ENCODE measurements at regions not wholly inside any gene's neighbourhood (a gene's known extent, or its start where the extent isn't known, plus 50 kb on each side); places are given as distances from the start of the nearest gene placed in this dataset.
"Not testable (repeated sequence)": the region's sequence is repeated elsewhere in the genome, so short reads cannot be mapped to it uniquely, and the experiment has no call there.

DNA sequence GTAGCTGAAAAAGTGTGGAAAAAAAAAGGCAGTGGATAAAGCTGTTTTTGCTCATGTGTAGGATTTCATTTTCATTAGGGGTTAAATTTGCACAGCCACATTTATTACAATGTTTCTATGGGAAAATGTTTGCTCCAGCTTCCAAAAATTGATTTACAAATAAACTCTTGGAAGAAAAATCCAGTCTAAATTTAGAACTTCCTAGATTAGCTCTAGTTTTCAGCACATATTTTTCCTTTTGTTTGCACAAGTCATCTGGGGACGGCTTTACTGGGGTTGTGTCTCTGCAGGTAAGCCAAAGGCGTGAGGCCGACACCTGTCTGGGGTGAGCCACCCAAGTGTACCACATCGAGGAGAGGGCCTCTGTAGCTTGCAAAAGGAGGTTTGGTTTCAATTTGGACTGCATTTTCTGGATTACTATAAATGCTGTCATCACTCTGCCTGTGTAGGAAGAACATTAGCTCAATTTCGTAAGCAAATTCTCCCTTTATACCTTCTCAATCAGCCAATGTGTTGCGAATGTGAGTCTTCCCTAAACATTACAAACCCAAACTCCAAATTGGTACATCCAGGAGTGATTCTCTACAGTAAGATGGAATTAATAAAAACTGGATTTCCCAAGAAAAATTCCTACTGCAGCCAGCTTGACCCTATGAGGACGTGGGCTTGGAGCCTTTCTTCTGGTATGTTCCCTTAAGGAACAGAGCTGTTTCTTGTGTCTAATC, 89.5 kb upstream of the ZNF438 start:
- DNase-seq (ENCODE audit: low read depth, low spot score), result no peak
- in situ Hi-C loops (cut with HindIII; ENCODE audit: low pct_unique_long_range_greater_than_20kb, low sequenced_read_pairs), result no loop called here

DNA sequence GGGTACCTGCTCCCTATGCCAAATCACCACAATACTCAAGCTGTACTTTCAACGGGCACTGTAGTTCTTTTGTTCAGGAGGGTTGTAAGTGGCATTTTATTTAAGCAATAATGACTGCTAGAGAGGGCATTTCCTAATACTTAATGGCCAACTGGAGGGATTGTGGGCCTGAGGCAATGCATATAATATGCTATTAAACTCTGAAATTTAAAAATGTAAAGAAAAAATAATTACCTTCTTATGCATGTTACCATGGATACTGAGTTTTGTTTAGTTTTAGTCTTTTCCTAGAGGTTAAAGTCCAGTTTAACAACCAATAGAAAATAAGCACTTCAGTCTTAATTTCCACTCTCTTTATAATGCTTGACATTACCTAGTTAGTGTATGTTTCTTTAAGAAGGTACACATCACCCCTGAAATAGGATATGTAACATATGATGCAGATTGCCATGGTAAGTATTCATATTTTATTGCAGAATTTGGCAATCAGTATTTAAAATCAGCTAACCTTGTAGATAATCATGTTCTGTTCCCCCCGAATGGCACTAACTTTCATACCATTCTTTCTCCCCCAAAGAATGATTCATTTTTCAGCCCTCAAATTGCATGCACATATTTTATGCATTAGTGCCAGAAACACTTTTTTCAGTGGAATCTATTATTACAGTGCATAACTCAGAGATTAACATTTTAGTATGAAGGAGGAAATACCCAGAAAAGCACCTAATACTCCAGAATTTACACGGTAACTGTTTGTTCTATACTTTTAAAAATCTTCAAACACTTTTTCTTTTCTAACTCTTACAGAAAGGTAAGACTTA, 90.3 kb upstream of the ZNF438 start:
- in situ Hi-C loops (cut with HindIII; ENCODE audit: low pct_unique_long_range_greater_than_20kb, low sequenced_read_pairs), result no loop called here
- no peak for DNase-seq (ENCODE audit: low read depth, low spot score)

DNA sequence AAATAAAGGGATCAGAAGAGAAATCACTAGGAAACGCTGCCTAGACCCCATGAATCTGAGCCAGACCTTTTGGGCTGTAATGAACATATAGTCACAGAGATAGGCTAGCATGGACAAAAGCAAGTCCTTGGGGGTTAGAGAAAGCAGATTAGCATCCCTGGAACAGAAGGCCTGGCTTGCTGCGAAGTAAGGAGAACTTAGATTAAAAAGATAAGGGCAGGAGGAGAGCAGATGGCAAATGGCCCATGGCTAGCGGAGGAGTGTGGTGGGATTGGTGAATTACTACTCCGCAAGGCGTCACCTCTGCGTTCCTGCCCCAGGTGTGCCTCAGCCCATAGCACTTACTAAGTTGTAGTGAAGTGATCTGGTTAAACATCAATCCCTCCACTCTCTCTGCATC, 92.3 kb upstream of the ZNF438 start:
- no peak for DNase-seq (ENCODE audit: low read depth, low spot score)
- in situ Hi-C loops (cut with HindIII; ENCODE audit: low pct_unique_long_range_greater_than_20kb, low sequenced_read_pairs), result no loop called here

DNA sequence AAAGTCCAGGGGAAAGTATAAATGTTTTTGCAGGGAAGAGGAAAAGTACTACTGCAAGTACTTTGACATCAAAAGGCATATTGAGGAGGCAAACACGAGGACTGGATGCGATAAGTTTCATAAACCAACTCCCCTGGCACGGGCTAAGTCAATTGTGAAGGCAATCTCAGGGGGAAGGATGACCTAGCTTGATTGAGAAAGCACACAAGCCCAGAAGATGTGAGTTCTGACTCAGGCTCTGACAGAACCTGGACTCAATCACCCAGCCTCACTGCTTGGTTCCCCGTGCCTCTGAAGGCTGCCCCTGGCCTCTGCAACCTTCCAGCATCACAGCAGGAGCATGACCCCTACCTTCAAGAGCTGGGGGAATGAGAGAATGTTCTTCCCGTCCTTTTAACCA, 93.2 kb upstream of the ZNF438 start:
- in situ Hi-C loops (cut with HindIII; ENCODE audit: low pct_unique_long_range_greater_than_20kb, low sequenced_read_pairs), result no loop called here
- no peak for DNase-seq (ENCODE audit: low read depth, low spot score)

DNA sequence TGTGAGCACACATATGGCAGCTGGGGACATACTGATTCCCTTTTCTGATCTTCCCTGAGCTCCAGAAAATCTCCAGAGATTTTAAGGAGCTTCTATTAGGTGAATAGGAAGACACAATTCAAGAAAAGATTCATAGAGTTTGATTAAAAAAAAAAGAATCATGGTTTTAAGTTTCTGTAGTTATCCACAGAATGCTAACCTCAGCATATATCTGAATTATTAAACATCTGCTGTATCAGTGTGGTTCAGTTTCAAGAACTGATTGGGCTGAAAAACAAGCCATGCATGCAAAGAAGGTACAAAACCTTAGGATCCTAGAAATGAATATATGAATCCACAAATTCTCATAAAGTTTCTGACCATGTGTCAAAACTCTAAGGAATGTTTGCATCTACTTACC, 94.1 kb upstream of the ZNF438 start:
- in situ Hi-C loops (cut with HindIII; ENCODE audit: low pct_unique_long_range_greater_than_20kb, low sequenced_read_pairs), result no loop called here
- DNase-seq (ENCODE audit: low read depth, low spot score), result no peak

DNA sequence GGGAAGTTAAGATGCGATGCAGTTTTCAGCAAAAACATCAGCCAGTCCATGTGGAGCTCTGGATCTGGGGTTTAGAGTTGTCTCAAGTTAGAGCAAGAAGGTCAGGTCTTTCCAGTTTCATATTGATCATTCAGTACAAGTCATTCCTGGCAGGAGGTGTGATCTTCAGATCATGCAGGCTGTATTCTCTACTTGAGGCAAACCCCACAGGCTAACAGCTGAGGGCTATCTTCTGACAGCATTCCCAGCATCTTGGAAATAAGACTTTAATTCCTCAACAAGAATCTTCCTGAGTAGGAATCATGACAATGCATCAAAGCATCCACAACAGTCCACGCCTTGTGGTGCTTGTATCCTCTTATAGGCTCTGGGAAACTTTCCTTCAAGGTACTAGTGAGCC, 94.9 kb upstream of the ZNF438 start:
- in situ Hi-C loops (cut with HindIII; ENCODE audit: low pct_unique_long_range_greater_than_20kb, low sequenced_read_pairs), result no loop called here
- no peak for DNase-seq (ENCODE audit: low read depth, low spot score)

DNA sequence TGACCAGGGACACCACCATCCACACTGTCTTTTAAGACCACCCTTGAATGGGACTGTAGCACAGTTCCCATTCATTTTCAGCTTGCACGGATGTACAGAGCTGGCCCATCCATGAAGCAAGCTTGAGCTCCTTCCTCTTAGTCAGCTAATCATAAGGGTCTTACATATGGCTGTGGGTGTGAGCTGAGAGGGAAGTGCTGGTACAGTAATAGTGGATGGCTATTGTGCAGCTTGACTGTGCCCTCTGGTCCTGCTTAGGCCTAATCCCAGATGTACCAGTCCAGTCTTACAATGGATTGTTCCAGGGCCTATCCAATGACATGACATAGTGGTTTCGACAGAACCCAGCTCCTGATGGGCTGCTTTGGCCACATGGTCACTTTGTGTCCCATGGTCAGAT, 96.9 kb upstream of the ZNF438 start:
- no peak for DNase-seq (ENCODE audit: low read depth, low spot score)
- in situ Hi-C loops (cut with HindIII; ENCODE audit: low pct_unique_long_range_greater_than_20kb, low sequenced_read_pairs), result no loop called here

DNA sequence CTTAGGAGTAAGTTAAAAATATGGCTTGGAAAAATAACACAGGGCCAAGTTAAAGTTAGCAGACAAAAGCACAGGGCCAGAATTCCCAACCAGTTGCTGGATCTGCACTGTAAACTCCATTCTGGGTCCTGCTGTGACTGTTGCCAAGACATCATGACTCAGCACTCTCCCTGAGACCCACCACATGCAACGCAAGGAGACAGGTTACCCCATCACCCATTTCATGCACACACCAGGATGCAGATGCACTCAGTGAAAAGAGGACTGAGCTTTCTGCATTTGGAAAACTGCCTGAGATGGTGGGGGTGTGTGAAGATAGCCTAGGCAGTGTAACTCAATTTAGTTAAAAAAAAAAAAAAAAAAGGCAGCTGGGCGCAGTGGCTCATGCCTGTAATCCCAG, 97.6 kb upstream of the ZNF438 start:
- no peak for DNase-seq (ENCODE audit: low read depth, low spot score)
- in situ Hi-C loops (cut with HindIII; ENCODE audit: low pct_unique_long_range_greater_than_20kb, low sequenced_read_pairs), result no loop called here

DNA sequence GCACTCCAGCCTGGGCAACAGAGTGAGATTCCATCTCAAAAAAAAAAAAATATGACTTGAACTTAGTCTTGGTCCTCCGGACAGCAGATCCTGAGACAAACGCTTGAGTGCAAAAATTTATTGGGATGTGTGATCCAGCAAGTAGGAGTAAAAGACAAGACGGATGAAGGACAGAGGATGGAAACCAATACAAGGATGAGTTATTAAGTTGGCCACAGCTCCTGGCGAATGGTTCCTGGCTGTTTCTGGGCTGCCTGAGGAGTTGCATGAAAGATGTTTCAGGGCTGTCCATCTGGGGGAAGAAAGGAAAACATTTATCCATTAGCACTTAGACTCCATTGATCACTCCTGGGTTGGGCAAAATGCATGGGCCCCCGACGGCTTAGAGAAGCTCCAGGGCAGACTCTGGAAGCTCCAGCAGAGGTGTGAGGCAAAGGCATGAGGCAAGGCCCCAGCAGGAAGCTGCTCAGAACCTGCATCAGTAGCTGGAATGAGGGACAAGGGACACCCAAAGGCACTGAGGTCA, 98.3 kb upstream of the ZNF438 start:
- in situ Hi-C loops (cut with HindIII; ENCODE audit: low pct_unique_long_range_greater_than_20kb, low sequenced_read_pairs), result no loop called here
- DNase-seq (ENCODE audit: low read depth, low spot score), result no peak

DNA sequence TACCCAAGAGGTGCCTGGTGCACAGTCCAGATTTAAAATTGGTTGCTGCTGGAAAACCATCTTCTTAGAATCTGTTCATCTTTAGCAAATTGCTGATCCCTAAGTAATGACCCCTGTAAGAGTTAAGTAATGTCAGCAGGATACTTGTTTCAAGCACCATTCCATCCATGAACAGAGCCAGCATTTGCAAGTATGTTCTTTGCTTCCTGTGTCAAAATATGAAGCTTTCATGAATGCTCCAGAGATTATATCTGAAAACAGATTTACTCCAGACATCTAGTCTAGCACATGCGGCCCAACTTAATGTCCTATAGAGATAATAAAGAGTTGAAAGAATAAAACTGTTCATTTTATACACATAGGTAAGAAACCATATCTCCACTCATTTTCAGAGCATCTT, 98.7 kb upstream of the ZNF438 start:
- in situ Hi-C loops (cut with HindIII; ENCODE audit: low pct_unique_long_range_greater_than_20kb, low sequenced_read_pairs), result no loop called here
- DNase-seq (ENCODE audit: low read depth, low spot score), result no peak

DNA sequence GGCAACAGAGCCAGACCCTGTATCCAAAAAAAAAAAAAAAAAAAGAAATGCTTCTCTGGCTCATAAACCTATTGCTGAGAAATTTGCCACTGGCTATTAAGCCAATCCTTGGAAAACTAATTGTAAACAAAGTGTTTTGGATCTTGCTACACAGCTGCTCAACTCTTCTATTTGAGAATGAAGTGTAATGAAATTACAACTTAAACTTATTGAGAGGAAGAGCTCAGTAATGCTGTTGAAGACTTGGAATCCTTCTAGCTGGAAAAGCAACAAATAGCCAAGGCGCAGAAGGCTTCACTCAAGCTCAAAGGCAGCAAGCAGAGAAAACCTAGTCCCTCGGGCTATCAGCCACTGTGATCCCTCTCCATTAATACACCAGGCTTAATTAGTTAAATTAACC, 99.6 kb upstream of the ZNF438 start:
- in situ Hi-C loops (cut with HindIII; ENCODE audit: low pct_unique_long_range_greater_than_20kb, low sequenced_read_pairs), result no loop called here
- DNase-seq (ENCODE audit: low read depth, low spot score), result no peak

DNA sequence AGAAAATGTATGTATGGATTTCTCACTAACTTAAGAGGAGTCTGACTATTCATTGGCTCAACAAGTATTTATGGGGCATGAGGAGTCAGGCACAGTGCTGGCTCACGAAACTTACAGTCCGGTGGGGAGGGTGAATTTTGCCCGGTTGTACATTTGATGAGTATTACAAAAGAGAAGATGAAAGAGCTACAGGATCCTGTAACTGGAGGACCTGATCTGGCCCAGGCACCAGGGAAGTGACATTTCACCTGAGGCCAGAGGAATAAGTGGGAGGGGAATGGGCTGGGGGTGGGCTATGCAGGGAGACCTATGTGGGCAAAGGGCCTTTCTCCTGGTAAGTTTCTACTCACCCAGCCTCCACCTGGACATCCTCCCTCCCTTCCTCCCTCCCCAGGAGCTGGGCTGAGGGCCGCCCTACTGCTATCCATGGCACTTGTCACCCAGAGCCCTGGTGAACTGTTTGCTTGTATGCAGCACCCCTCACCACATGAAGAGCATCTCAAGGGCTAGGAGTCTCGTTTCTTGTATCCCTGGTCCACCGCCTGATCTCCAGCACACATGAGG, 101.1 kb upstream of the ZNF438 start:
- DNase-seq (ENCODE audit: low read depth, low spot score), result no peak
- in situ Hi-C loops (cut with HindIII; ENCODE audit: low pct_unique_long_range_greater_than_20kb, low sequenced_read_pairs), result no loop called here

DNA sequence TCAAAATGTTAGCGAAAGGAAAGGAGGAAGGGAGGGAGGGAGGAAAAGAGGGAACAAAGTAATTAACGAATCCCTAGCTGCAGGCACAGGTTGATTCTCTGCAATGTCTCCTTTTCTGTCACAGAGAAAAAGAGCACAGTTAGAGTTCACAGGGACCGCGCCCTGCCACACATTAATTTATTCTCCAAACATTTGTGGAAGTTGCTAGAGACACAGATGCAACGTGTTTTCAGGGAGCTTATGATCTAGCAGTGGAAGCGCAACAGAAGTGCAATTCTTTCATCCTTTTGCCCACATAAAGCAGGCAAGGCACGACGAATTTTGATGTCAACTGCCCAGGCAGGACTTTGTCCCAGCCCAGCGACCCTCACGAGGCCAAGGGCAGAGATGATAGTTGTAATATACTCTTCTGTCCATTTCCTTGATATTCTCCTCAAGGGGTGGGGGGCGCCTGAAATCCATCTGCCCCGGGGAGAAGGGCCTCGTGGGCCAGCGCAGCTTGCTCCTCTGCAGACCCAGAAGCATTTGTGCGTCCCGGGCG, 101.7 kb upstream of the ZNF438 start:
- in situ Hi-C loops (cut with HindIII; ENCODE audit: low pct_unique_long_range_greater_than_20kb, low sequenced_read_pairs), result no loop called here
- no peak for DNase-seq (ENCODE audit: low read depth, low spot score)

DNA sequence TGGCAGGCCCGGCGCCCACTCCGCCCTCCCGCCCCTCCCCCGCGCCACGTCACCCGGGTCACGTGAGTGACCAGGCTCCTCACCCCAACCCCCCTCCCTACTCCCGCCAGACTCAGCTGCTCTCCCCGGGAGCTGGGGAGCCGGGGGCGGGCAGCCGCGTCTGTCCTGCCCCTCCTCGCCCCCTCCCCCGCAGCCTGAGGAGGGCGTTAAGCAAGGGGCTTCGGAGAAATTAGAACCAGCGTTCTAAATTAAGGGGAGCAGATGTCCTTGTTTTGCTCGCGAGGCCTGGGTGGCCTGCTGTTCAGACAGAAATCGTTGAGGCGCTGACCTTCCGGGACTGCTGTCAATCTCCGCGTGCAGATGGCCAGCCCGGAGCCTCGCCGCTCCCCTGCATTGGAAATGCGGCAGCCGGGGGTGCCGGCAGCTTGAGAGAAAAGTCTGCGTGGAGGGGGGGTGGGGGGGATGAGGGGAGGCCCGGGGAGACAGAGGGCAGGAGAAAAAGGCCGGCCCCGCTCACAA, 102.2 kb upstream of the ZNF438 start:
- in situ Hi-C loops (cut with HindIII; ENCODE audit: low pct_unique_long_range_greater_than_20kb, low sequenced_read_pairs), result no loop called here
- DNase-seq (ENCODE audit: low read depth, low spot score), result no peak

DNA sequence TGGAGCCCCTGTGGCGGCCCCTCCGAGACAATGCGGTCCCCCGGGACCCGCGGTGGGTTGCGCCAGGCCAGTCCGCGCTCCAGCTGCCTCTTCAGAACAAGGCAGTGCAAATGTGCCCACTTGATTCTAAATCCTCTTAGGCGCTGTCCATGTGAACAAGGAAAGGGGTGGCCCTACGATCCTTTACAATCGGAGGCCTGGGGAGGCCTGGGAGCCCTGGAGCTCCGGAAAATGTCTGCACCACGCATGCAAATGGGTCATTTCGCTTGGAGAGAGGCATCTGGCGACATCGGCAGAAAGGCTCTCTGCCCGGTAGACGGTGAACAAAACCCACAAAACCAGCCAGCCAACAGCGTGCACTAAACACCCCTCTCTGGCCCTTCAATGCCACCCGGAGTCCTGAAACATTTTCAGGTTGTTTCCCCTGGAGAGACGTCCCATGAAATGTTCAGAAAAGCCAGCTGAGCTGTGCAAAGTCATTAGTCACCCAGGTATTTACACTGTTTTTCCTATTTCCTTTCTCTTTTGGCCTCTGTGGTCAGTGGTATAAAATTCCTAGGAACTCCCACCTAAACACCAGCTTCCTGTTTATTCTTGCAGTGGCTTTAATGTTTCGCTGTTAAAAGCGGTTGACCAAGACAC, 102.8 kb upstream of the ZNF438 start:
- in situ Hi-C loops (cut with HindIII; ENCODE audit: low pct_unique_long_range_greater_than_20kb, low sequenced_read_pairs), result no loop called here
- DNase-seq (ENCODE audit: low read depth, low spot score), result no peak

DNA sequence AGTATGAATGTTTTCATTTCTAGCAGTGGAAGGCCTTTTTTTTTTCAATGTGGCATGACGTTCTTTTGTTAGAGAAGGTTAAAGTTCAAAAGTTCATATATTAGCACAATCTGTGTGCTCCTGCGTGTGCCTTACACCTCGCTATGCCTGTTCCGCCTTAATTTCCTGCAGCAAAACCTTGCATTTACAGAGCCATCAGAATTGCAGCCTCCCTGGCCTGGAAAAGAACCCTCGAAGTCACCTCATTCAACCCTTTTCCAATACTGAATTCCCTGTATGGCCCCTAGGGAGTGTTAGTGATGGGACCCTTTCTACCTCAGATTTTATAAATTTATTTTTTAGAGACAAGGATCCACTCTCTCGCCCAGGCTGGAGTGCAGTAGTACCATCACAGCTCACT, 103.5 kb upstream of the ZNF438 start:
- DNase-seq (ENCODE audit: low read depth, low spot score), result no peak

DNA sequence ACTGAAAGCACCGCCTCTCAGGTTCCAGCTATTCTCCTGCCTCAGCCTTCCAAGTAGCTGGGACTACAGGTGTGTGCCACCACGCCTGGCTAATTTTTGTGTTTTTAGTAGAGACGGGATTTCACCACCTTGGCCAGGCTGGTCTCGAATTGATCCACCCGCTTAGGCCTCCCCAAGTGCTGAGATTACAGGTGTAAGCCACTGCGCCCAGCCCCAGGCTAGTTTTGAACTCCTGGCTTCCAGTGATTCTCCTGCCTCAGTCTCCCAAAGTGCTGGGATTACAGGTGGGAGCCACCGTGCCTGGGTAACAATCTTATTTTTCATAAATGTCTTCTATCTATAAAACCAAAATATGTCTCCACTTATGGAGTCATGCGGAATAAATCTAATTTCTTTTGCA, 104.1 kb upstream of the ZNF438 start:
- DNase-seq (ENCODE audit: low read depth, low spot score); in situ Hi-C loops (cut with HindIII; ENCODE audit: low pct_unique_long_range_greater_than_20kb, low sequenced_read_pairs): not testable (repeated sequence)

More for the DNA sequence above, 103.5 kb upstream of the ZNF438 start:
- in situ Hi-C loops (cut with HindIII; ENCODE audit: low pct_unique_long_range_greater_than_20kb, low sequenced_read_pairs), result no loop called here

DNA sequence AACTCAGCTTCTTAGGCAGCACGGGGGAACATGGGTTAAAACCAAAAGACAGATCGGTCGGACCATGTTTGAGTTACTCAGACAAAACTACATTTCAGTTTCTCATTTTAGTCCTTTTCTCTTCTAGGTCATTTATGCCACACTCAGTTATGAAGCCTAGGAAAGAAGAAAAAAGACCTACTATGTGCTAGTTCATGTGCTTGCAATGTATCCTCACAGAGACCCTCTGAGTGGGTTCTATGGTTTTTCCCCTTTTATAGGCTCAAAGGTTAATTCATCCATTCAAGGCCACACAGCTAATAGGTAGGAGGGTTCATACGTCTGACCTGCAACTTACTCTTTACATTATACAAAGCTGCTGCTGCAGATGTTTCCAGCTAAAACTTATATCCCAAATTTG, 104.7 kb upstream of the ZNF438 start:
- in situ Hi-C loops (cut with HindIII; ENCODE audit: low pct_unique_long_range_greater_than_20kb, low sequenced_read_pairs), result no loop called here
- DNase-seq (ENCODE audit: low read depth, low spot score), result no peak
